ENCODE measurements at regions not wholly inside any gene's neighbourhood (a gene's known extent, or its start where the extent isn't known, plus 50 kb on each side); places are given as distances from the start of the nearest gene placed in this dataset.

- no peak for DNase-seq
These were observed 448.1 kb downstream of the BCAT1 start for GRCh38 chr12:24500831-24501230.

DNA sequence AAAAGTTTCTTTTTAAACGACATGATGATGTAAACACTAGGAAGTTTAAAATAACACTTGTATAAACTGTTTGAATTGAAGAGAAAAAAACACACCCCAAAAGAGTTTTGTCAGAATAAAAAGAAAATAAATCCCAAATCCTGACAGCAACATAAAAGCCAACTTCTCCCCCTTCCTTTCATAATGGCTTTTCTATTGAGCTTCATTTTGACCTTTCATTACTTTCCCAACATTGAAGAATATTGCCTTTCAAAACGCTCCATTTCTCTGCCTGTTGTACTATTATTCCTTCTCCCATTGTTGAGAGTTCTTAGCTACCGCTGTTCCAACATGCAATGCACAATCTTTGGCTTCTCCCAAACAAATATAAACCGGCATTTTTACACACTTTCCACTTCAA, 448.5 kb downstream of the BCAT1 start:
- DNase-seq, result no peak

DNA sequence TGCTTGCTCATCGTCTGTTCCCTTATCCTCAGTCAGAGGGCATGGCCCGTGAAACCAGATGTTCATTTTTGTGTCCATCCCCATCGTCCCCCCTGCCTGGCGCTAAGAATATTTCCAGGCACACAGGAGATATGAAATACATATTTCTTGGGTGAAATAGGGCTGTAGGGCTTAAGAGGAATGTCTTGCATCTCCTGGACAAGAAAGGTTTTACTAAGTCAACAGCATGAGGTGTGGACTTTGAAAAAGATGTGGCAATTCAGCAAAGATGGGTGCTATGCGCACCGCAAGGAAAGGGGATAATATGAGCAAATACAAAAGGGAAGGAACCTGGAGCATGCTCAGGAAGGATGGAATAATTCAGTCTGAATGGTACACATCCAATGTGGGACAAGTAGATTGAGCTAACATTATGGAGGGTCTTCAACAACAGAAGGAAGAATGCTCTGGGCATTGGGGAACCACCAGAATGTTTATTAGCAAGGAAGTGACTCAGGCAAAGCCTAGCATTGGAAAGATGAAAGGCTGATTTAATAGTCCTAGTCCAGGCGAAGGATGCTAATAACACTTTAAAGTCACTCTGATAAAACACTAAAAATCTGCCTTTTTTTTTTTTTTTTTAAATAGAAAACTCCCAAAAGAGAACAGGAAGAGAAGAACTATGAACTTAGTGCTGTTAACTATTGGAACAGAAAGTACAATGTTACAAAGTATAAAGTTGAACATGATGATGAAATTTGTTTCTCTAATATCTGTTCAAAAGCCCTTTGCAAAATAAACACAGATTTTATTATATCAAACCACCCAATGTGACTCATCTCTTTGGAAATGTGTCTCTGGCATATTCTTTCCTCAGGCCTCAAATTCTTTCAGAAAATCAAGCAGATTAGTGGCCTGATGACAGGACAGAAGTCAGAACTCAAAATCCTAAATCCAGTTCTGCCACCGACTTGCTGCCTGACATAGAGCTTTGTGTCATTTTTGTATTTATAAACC, 449.5 kb downstream of the BCAT1 start:
- DNase-seq, result no peak

GRCh38 chr12:24496755-24497154, 452.1 kb downstream of the BCAT1 start:
- no peak for DNase-seq

DNA sequence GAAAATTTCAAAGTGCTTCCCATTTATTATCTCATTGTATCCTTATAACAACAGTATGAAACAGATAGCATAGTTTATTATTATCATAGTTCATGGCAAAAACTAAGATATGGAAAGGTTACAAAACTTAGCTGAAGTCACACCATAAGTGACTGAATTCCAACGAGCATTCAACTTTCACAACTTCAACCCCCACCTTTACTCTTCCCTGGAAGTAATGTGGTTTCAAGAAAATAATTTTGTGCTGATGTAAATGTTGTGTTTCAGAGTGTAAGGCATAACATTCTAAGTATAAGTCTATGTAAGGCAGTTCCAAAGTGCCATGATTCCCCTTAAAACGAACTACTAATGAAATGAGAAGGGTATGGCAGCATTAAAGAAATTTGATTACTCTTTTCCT, 454.5 kb downstream of the BCAT1 start:
- no peak for DNase-seq

DNA sequence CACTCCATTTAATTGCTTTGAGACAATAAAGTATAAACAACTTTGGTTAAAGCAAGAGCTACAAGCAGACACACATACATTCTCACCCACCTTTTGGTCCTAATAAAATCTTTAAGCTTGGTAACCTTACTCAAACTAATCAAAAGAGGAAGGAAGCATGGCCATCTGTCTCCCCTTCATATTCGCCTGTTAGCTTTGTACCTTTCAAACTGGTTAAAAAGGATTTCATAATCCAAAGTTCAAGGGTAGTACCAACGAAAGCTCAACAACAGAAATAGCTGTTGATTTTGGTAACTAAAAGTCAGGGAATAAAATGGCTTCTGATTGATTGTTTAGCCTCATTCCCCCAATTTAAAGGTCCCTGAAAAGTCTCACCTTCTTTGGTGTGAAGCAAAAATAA, 456.9 kb downstream of the BCAT1 start:
- no peak for DNase-seq

- DNase-seq, result no peak
These were observed 459.0 kb downstream of the BCAT1 start for GRCh38 chr12:24489939-24490338.

- no peak for DNase-seq
These were observed 459.8 kb downstream of the BCAT1 start for GRCh38 chr12:24488906-24489619.

GRCh38 chr12:24488091-24488596, 460.8 kb downstream of the BCAT1 start:
- no peak for DNase-seq

DNA sequence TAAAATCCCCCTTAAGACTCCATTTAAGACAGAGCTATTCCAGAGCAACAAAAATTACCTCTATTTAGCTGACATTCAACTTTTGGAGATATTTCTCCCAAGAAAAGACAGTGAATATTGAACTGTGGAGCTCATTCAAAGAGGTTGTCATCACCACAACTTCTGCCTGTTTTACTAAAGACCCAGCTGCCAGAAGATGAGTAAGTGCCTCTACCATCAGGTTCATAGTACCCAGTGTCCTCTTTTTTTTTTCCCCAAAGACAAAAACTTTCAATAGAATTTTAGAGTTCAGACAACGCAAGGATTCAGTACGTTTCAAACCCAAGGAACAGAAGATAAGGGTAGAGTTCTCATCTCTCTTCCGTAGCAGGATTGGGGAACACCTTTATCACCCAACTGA, 461.3 kb downstream of the BCAT1 start:
- no peak for DNase-seq

DNA sequence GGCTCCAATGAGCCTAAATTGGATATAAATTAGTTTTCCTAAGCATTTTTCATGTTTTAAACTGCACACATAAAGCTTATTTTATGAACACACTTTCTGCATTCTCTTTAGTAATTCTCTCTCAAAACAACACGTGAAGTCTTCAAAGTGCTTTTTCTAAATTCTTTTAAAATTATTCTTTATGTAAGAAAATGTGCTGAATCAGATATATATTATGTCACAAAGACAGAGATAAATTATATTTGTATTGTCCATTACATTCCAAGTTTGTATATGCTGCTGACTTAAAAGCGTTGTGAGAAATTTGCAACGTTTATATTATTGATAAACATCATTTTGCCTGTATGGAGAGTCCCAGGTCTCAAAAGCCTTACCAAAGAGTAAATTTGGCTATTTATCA, 465.2 kb downstream of the BCAT1 start:
- DNase-seq, result no peak

- DNase-seq, result no peak
These were observed 465.9 kb downstream of the BCAT1 start for GRCh38 chr12:24482882-24483604.

- no peak for DNase-seq
These were observed 466.9 kb downstream of the BCAT1 start for GRCh38 chr12:24482044-24482443.

DNA sequence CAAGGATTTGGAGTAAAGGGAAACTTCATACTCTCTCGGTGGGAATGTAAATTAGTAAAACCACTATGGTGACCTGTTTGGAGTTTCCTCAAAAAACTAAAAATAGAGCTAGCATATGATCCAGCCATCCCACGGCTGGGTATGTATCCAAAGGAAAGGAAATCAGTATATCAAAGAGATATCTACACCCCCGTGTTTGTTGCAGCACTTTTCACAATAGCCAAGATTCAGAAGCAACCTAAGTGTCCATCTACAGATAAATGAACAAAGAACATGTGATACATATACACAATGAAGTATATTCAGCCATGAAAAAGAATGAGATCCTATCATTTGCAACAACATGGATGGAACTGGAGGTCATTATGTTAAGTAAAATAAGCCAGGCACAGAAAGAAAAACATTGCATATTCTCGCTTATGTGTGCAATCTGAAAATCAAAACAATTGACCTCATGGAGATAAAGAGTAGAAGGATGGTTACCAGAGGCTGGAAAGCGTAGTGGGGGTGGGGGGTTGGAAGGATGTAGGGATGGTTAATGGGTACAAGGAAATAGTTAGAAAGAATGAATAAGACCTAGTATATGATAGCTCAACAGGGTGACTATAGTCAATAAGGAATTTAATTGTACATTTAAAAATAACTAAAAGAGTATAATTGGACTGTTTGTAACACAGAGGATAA, 468.0 kb downstream of the BCAT1 start:
- DNase-seq, result peak; percentile 5

- no peak for DNase-seq
These were observed 469.8 kb downstream of the BCAT1 start for GRCh38 chr12:24479131-24479530.

GRCh38 chr12:24478254-24478653, 470.6 kb downstream of the BCAT1 start:
- no peak for DNase-seq

DNA sequence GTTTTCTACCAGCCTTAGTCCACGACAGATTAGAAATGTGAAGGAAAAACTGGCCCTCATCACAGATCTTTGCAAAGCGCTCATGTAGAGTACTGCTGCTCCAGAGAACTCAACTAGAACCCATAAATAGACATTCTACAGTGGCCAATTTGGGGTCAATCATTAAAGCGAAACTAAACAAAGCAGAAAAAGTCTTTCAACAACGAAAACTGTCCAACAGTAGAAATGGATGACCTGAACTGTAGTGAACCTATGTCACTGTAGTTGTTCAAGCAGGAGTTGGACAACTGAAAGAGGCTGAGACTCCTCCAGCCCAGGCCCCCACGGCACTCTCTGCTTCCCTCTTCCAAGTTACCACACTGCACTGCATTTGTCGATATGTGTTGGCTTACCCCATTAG, 472.6 kb downstream of the BCAT1 start:
- DNase-seq, result no peak

GRCh38 chr12:24475337-24475736, 473.6 kb downstream of the BCAT1 start:
- DNase-seq, result no peak

- DNase-seq, result no peak
These were observed 475.8 kb downstream of the BCAT1 start for GRCh38 chr12:24473097-24473496.

DNA sequence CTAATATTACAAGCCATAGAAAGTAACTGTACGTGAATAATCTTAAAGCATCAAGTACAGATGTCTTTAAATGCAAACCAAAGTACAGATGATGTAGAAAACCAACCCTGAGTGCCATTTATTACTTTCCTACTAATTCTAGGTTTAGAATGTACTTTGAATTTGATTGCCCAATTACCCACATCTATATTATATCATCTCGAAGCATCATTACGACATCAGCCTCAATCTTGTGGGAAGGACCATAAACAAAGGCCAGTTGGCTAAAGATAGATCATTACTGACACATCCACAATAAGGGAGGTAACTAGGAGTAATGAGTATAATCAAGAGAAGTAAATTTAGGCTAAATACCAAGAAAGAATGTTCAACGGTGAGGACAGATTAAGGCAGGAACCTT, 478.9 kb downstream of the BCAT1 start:
- DNase-seq, result peak; percentile 75

DNA sequence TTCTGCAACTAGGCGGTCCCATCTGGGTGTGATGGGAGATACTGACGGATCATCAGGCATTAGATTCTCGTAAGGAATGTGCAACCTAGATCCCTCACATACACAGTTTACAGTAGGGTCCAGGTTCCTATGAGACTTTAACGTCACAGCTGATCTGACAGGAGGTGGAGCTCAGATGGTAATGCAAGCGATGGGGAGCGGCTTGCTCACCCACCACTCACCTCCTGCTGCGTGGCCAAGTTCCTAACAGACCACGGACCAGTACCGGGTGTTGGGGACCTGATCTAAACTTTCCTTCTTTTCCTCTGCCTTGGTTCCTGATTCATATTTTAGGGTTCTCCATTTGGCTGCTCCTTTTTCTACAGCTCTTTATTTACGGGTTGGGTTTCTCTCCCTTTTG, 479.8 kb downstream of the BCAT1 start:
- no peak for DNase-seq

DNA sequence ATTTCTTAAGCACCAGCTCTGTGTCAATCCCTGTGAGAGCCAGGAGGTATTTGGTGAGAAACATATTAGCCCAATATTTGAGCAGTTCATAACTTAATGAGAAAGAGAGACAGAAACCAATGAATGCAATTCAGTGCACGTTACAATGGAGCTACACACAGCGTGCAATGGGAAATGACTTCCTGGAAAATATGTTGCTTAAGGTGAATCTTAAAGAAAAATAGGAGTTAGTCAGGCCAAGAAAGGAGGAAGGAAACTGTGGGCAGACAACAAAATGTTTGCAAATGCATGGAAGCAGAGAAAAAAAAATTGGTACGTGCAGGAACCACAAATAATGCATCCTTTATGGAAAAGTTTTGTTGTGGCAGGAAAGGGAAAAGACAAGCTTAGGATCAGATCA, 481.7 kb downstream of the BCAT1 start:
- DNase-seq, result peak; percentile 59

DNA sequence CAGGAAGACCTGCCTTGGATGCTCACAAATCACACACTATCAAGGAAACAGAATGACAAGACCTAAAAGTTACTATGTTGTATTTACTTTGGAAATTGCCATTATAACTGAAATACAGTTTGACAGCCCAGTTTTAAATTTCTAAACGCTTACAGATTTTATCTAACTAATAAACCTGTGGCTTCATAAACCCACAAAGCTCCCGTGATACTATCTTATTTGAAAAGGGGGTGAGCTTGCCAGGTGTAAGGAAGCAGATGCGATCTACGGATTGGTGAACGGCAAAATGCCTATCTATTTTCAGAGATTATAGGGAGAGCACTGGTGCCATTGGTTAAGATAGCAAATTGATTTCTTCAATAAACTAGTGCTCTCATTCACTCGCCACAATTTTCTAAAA, 485.5 kb downstream of the BCAT1 start:
- no peak for DNase-seq
